Sigmoid colon (tissue), 6 donors: ENCODE measurements at regions not wholly inside any gene's neighbourhood (a gene's known extent, or its start where the extent isn't known, plus 50 kb on each side); places are given as distances from the start of the nearest gene placed in this dataset.

ENCODE experiments used
- DNase-seq: peaks from one replicate; pipeline ENCODE4 v3.0.0-alpha.2; 2019
- H3K27ac ChIP-seq, 4 donors: fragments of 200-600 bp; sonication (generic); one replicate each; pipeline ENCODE4 v1.5.1; 2016 to 2019; ENCODE audit warnings: mild to moderate bottlenecking in 1 of 4
- H3K27me3 ChIP-seq, 3 donors: fragments of 200-600 bp; sonication (generic); one replicate each; pipeline ENCODE4 v1.5.1; 2019; ENCODE audit warnings: mild to moderate bottlenecking in 1 of 3
- H3K36me3 ChIP-seq, 4 donors: fragments of 200-600 bp; sonication (generic); one replicate each; pipeline ENCODE4 v1.5.1; 2016 to 2019
- H3K4me1 ChIP-seq, 4 donors: fragments of 200-600 bp; sonication (generic); one replicate each; pipeline ENCODE4 v1.5.1; 2017 to 2019
- H3K4me3 ChIP-seq, 4 donors: fragments of 200-600 bp; sonication (generic); one replicate each; pipeline ENCODE4 v1.5.1; 2017 to 2019; ENCODE audit warnings: mild to moderate bottlenecking in 2 of 4, moderate library complexity in 1 of 4
- H3K9me3 ChIP-seq, 4 donors: fragments of 200-600 bp in 3 of 4; sonication (generic) in 3 of 4; one replicate each; pipeline versions ENCODE4 v1.5.1 to v1.6.1; 2013 to 2019
- EP300 ChIP-seq, 4 donors: sonication (generic); formaldehyde crosslinking; IDR thresholded peaks; one replicate each; pipeline ENCODE4 v1.6.1; 2017; ENCODE audit warnings: antibody characterized with exemption in 4 of 4
- POLR2A ChIP-seq, 2 donors: fragments of 450-650 bp; IDR thresholded peaks; one replicate each; pipeline ENCODE4 v1.6.1; 2016; ENCODE audit warnings: antibody characterized with exemption in 2 of 2, mild to moderate bottlenecking in 2 of 2, moderate library complexity in 2 of 2
- POLR2AphosphoS5 ChIP-seq, 4 donors: sonication (generic); formaldehyde crosslinking; IDR thresholded peaks; one replicate each; pipeline ENCODE4 v1.6.1; 2017; ENCODE audit warnings: antibody characterized with exemption in 4 of 4
- WGBS, 2 donors: extraction: QIAGEN DNeasy Blood & Tissue Kit; methylation state at CpG; one replicate each; pipeline ENCODE4 v1.1.7; 2013; 5-methylcytosine and 5-hydroxymethylcytosine counted together
- intact Hi-C: fragments of 100-400 bp; cut with DNase I; formaldehyde crosslinking; loops from one replicate; pipeline ENCODE4 v1.15.1; 2023
- TF ChIP-seq, protein P1 (sequence below), 4 experiments: fragments of 450-650 bp in 3 of 4; fragments of 200-600 bp in 1 of 4; IDR thresholded peaks; one replicate each; pipeline ENCODE4 v1.5.1; 2016 to 2019; ENCODE audit warnings: antibody characterized with exemption in 4 of 4, mild to moderate bottlenecking in 3 of 4, moderate library complexity in 2 of 4
- donor health status: healthy with polysubstance abuse.
- donor health status: healthy.

DNA sequence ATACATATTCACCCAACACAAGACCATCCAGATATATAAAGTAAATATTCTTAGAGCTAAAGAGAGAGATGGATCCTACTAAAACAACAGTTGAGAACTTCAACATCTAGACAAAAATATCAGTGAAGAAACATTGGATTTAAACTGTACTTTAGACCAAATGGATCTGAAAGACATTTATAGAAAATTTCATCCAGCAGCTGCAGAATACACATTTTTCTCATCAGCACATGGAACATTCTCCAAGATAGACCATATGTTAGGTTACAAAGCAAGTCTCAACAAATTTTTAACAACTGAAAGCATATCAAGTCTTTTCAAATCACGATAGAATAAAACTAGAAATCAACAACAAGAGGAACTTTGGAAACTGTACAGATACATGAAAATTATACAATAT is 369.0 kb upstream of the CCDC54 start:
- no peak for DNase-seq
- Histone ChIP-seq H3K27me3 (no peaks in the 10 kb centered on the region), H3K4me1 (no peaks in the 10 kb centered on the region), H3K36me3 (no peaks in the 10 kb centered on the region), H3K9me3 (no peaks in the 10 kb centered on the region), H3K27ac (no peak overlapping the region), H3K4me3 (no peak overlapping the region)
- intact Hi-C loops = no loop called here
- 86 to 96% methylated on average over 1 of the region's 1 CpG for WGBS, 2 donors
- TF ChIP-seq POLR2A (IDR thresholded peaks at IDR 0.05) (no peak), EP300 (IDR thresholded peaks at IDR 0.05) (no peak), POLR2AphosphoS5 (IDR thresholded peaks at IDR 0.05) (no peak)
- TF ChIP-seq, protein P1, sequence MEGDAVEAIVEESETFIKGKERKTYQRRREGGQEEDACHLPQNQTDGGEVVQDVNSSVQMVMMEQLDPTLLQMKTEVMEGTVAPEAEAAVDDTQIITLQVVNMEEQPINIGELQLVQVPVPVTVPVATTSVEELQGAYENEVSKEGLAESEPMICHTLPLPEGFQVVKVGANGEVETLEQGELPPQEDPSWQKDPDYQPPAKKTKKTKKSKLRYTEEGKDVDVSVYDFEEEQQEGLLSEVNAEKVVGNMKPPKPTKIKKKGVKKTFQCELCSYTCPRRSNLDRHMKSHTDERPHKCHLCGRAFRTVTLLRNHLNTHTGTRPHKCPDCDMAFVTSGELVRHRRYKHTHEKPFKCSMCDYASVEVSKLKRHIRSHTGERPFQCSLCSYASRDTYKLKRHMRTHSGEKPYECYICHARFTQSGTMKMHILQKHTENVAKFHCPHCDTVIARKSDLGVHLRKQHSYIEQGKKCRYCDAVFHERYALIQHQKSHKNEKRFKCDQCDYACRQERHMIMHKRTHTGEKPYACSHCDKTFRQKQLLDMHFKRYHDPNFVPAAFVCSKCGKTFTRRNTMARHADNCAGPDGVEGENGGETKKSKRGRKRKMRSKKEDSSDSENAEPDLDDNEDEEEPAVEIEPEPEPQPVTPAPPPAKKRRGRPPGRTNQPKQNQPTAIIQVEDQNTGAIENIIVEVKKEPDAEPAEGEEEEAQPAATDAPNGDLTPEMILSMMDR (IDR thresholded peaks at IDR 0.05) = no peak

DNA sequence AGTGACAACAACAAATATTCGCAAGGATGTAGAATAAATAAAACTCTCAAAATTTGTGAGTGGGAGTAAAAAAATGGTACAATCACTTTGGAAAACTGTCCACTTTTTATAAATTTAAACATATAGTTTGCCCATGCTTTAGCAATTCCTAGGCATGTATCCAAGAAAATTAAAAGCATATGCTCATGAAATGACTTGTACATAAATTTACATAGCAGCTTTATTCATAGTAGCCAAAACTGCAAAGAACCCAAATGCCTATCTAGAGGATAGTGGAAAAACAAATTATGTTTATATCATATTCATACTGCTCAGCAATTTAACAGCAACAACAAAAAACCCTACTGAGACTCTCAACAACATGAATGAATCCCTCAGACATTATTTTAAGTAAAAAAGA is 363.6 kb upstream of the CCDC54 start:
- no peaks in the 10 kb centered on the region for H3K27me3 ChIP-seq
- H3K27ac ChIP-seq = no peak overlapping the region
- no peak overlapping the region for H3K4me3 ChIP-seq
- H3K4me1 ChIP-seq = no peaks in the 10 kb centered on the region
- intact Hi-C loops = no loop called here
- 93% methylated on average over 1 of the region's 1 CpG for WGBS, 2 donors
- H3K36me3 ChIP-seq = no peaks in the 10 kb centered on the region
- TF ChIP-seq POLR2A (IDR thresholded peaks at IDR 0.05) = no peak
- TF ChIP-seq, protein P1 (IDR thresholded peaks at IDR 0.05) = no peak
- no peak for TF ChIP-seq EP300 (IDR thresholded peaks at IDR 0.05)
- no peak for TF ChIP-seq POLR2AphosphoS5 (IDR thresholded peaks at IDR 0.05)
- H3K9me3 ChIP-seq = peaks cover 0 to 5% (median 0%) of the 10 kb centered on the region in 4 donors
- no peak for DNase-seq

DNA sequence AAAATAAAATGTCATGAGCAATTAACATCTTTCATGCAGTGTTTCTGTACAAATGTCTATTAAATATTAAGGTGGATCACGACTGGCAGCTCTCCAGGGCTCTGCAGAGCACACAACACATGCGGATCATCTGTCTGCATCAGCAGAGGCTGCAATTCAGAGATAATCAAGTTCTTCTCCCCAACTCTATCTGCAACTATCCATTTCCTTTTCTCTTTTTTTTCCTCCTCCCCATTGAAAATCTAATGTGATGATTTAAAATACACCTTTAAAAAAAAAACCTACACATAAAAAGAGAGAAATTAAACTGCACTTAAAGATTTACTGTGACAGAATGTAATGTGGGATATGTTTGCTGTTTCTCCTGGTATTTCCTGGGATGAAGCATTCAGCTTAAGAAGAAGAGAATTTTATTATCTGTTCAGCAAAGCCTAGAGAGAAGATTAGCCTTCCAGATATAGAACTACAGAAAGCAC is 352.6 kb upstream of the CCDC54 start:
- peaks cover 0 to 13% (median 3%) of the 10 kb centered on the region in 4 donors for H3K4me1 ChIP-seq
- intact Hi-C loops = no loop called here
- no peak overlapping the region for H3K27ac ChIP-seq
- TF ChIP-seq POLR2AphosphoS5 (IDR thresholded peaks at IDR 0.05) (no peak), EP300 (IDR thresholded peaks at IDR 0.05) (no peak), POLR2A (IDR thresholded peaks at IDR 0.05) (no peak)
- TF ChIP-seq, protein P1 (IDR thresholded peaks at IDR 0.05) = no peak
- H3K4me3 ChIP-seq = no peak overlapping the region
- no peaks in the 10 kb centered on the region for H3K27me3 ChIP-seq
- H3K9me3 ChIP-seq = no peaks in the 10 kb centered on the region
- 33 to 57% methylated on average over 2 of the region's 2 CpGs for WGBS, 2 donors
- no peak for DNase-seq
- H3K36me3 ChIP-seq = no peaks in the 10 kb centered on the region

DNA sequence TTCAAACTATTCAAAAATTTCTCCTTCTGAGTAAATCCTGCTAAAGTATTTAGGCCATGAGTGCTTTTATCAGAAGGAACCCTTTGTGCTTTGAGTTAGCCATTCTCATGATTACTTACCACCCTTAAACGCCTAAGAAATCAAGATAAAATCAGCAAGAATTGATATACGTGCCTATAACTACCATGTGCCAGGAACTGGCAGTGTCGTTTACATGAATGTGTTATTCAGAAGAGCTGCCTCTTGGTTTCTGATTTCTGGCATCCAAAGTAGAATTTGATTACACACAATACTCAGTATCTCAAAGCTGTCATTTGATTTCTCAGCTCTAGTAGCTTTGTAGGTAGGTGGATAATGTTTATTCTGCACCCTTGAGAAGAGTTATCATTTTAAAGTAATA is 351.3 kb upstream of the CCDC54 start:
- Histone ChIP-seq H3K27ac (no peak overlapping the region), H3K9me3 (peaks cover 0 to 3% (median 0%) of the 10 kb centered on the region in 4 donors), H3K27me3 (no peaks in the 10 kb centered on the region), H3K36me3 (no peaks in the 10 kb centered on the region), H3K4me1 (peaks cover 0 to 13% (median 3%) of the 10 kb centered on the region in 4 donors), H3K4me3 (no peak overlapping the region)
- intact Hi-C loops = no loop called here
- TF ChIP-seq POLR2A (IDR thresholded peaks at IDR 0.05) = no peak
- TF ChIP-seq, protein P1 (IDR thresholded peaks at IDR 0.05) = no peak
- no peak for TF ChIP-seq EP300 (IDR thresholded peaks at IDR 0.05)
- TF ChIP-seq POLR2AphosphoS5 (IDR thresholded peaks at IDR 0.05) = no peak
- DNase-seq = no peak
- 35 to 61% methylated on average over 3 of the region's 3 CpGs for WGBS, 2 donors

DNA sequence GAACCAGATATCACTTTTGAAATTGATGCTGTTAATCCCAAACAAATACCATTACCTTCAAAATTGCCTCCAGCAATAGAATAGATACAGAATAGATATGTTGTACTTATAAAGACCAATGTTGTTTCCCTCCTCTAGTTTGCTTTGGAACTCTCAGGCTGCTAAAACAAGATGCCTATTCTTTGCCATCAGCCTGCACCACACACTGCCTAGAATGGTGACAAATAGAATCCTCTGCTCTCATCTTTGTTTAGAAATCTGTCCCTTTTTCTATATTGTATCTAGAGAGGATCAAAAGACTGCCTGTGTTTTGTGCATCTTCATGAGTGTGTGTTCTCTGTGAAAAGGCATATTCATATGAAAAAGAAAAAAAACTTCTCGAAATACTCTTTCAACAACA is 349.2 kb upstream of the CCDC54 start:
- H3K4me1 ChIP-seq = peaks cover 0 to 13% (median 3%) of the 10 kb centered on the region in 4 donors
- no peaks in the 10 kb centered on the region for H3K27me3 ChIP-seq
- DNase-seq = no peak
- H3K9me3 ChIP-seq = peaks cover 0 to 3% (median 0%) of the 10 kb centered on the region in 4 donors
- H3K4me3 ChIP-seq = no peak overlapping the region
- H3K36me3 ChIP-seq = no peaks in the 10 kb centered on the region
- WGBS, 2 donors = 49 to 70% methylated on average over 1 of the region's 1 CpG
- TF ChIP-seq POLR2A (IDR thresholded peaks at IDR 0.05) (no peak), POLR2AphosphoS5 (IDR thresholded peaks at IDR 0.05) (no peak), EP300 (IDR thresholded peaks at IDR 0.05) (no peak)
- TF ChIP-seq, protein P1 (IDR thresholded peaks at IDR 0.05) = no peak
- no peak overlapping the region for H3K27ac ChIP-seq
- intact Hi-C loops = no loop called here
